Parathyroid adenoma (tissue), 2 donors: ENCODE measurements at regions not wholly inside any gene's neighbourhood (a gene's known extent, or its start where the extent isn't known, plus 50 kb on each side); places are given as distances from the start of the nearest gene placed in this dataset.

Experiments
- H2AFZ ChIP-seq: fragments of 300-600 bp; sonication (generic); one replicate; pipeline ENCODE4 v1.7.0; 2017; ENCODE audit warnings: antibody characterized with exemption, mild to moderate bottlenecking
- H3K27ac ChIP-seq: fragments of 300-600 bp; sonication (generic); one replicate; pipeline ENCODE4 v1.7.0; 2017
- H3K27me3 ChIP-seq: fragments of 300-600 bp; sonication (generic); one replicate; pipeline ENCODE4 v1.7.0; 2017; ENCODE audit warnings: low read length; ENCODE audit not compliant: control insufficient read depth, insufficient read depth
- H3K36me3 ChIP-seq: fragments of 300-600 bp; sonication (generic); one replicate; pipeline ENCODE4 v1.7.0; 2017; ENCODE audit warnings: low read length; ENCODE audit not compliant: control insufficient read depth, insufficient read depth
- H3K4me1 ChIP-seq: fragments of 300-600 bp; sonication (generic); one replicate; pipeline ENCODE4 v1.7.0; 2017; ENCODE audit warnings: control low read depth
- H3K4me2 ChIP-seq: fragments of 300-600 bp; sonication (generic); one replicate; pipeline ENCODE4 v1.7.0; 2017; ENCODE audit warnings: low read length
- H3K4me3 ChIP-seq: fragments of 300-600 bp; sonication (generic); one replicate; pipeline ENCODE4 v1.7.0; 2017; ENCODE audit warnings: low read depth, low read length
- H3K79me2 ChIP-seq: fragments of 300-600 bp; sonication (generic); one replicate; pipeline ENCODE4 v1.7.0; 2017; ENCODE audit warnings: control low read depth
- H3K9ac ChIP-seq: fragments of 300-600 bp; sonication (generic); one replicate; pipeline ENCODE4 v1.7.0; 2017; ENCODE audit warnings: mild to moderate bottlenecking
- H3K9me3 ChIP-seq: fragments of 300-600 bp; sonication (generic); one replicate; pipeline ENCODE4 v1.7.0; 2017; ENCODE audit warnings: low read length; ENCODE audit not compliant: control insufficient read depth
- CTCF ChIP-seq: fragments of 300-600 bp; sonication (generic); IDR thresholded peaks from one replicate; pipeline ENCODE4 v1.7.0; 2017; ENCODE audit warnings: antibody characterized with exemption, mild to moderate bottlenecking
- donor health status: primary hyperparathyroidism.

GRCh38 chrY:15600565-15600964 lies 1076.2 kb downstream of the NLGN4Y start:
- Histone ChIP-seq H3K4me3 (no peak overlapping the region), H3K4me2 (no peak overlapping the region), H3K9me3 (no peaks in the 10 kb centered on the region), H2AFZ (no peak overlapping the region), H3K27ac (no peak overlapping the region), H3K36me3 (no peaks in the 10 kb centered on the region), H3K79me2 (no peaks in the 10 kb centered on the region), H3K4me1 (no peaks in the 10 kb centered on the region), H3K9ac (no peak overlapping the region), H3K27me3 (no peaks in the 10 kb centered on the region)
- TF ChIP-seq CTCF = no peak

- H3K9ac ChIP-seq = no peak overlapping the region
- no peaks in the 10 kb centered on the region for H3K9me3 ChIP-seq
- no peaks in the 10 kb centered on the region for H3K27me3 ChIP-seq
- H3K79me2 ChIP-seq = no peaks in the 10 kb centered on the region
- no peak overlapping the region for H3K27ac ChIP-seq
- no peak overlapping the region for H3K4me2 ChIP-seq
- no peak overlapping the region for H3K4me3 ChIP-seq
- TF ChIP-seq CTCF = no peak
- H3K4me1 ChIP-seq = no peaks in the 10 kb centered on the region
- no peaks in the 10 kb centered on the region for H3K36me3 ChIP-seq
- no peak overlapping the region for H2AFZ ChIP-seq
These were observed 1100.0 kb downstream of the NLGN4Y start for GRCh38 chrY:15624370-15624769.

- H3K27ac ChIP-seq = no peak overlapping the region
- no peaks in the 10 kb centered on the region for H3K79me2 ChIP-seq
- no peak overlapping the region for H3K4me2 ChIP-seq
- H3K4me3 ChIP-seq = no peak overlapping the region
- H3K4me1 ChIP-seq = no peaks in the 10 kb centered on the region
- H3K27me3 ChIP-seq = no peaks in the 10 kb centered on the region
- no peak overlapping the region for H3K9ac ChIP-seq
- TF ChIP-seq CTCF = no peak
- H3K36me3 ChIP-seq = no peaks in the 10 kb centered on the region
- no peak overlapping the region for H2AFZ ChIP-seq
- H3K9me3 ChIP-seq = no peaks in the 10 kb centered on the region
These were observed 1100.6 kb downstream of the NLGN4Y start for GRCh38 chrY:15624928-15625327.

- no peak overlapping the region for H3K4me2 ChIP-seq
- no peak overlapping the region for H3K9ac ChIP-seq
- no peak overlapping the region for H2AFZ ChIP-seq
- H3K36me3 ChIP-seq = no peaks in the 10 kb centered on the region
- no peaks in the 10 kb centered on the region for H3K27me3 ChIP-seq
- no peak overlapping the region for H3K4me3 ChIP-seq
- no peaks in the 10 kb centered on the region for H3K4me1 ChIP-seq
- no peak overlapping the region for H3K27ac ChIP-seq
- H3K9me3 ChIP-seq = no peaks in the 10 kb centered on the region
- TF ChIP-seq CTCF = no peak
- H3K79me2 ChIP-seq = no peaks in the 10 kb centered on the region
These were observed 1123.9 kb downstream of the NLGN4Y start for GRCh38 chrY:15648198-15648597.

GRCh38 chrY:15650056-15650455 lies 1125.7 kb downstream of the NLGN4Y start:
- Histone ChIP-seq H3K4me3 (no peak overlapping the region), H3K36me3 (no peaks in the 10 kb centered on the region), H2AFZ (no peak overlapping the region), H3K9me3 (no peaks in the 10 kb centered on the region), H3K79me2 (no peaks in the 10 kb centered on the region), H3K27me3 (no peaks in the 10 kb centered on the region), H3K27ac (no peak overlapping the region), H3K9ac (no peak overlapping the region), H3K4me2 (no peak overlapping the region), H3K4me1 (no peaks in the 10 kb centered on the region)
- no peak for TF ChIP-seq CTCF
